GM12891 (cell line): ENCODE measurements at regions not wholly inside any gene's neighbourhood (a gene's known extent, or its start where the extent isn't known, plus 50 kb on each side); places are given as distances from the start of the nearest gene placed in this dataset.

ENCODE experiments used
- DNase-seq: peaks from one replicate; pipeline ENCODE4 v3.0.0; 2011; ENCODE audit warnings: low spot score; ENCODE audit not compliant: insufficient read length
- FAIRE-seq: peaks from 2 replicates; lab custom pipeline; 2011; peaks lifted over from hg19 to GRCh38; lab: Jason Lieb, UNC
- PAX5 ChIP-seq: IDR thresholded peaks from 2 replicates; pipeline ENCODE4 v1.6.1; 2011; ENCODE audit warnings: low read length, moderate library complexity, mild to moderate bottlenecking; ENCODE audit not compliant: insufficient read depth, severe bottlenecking
- POLR2A ChIP-seq: IDR thresholded peaks from 2 replicates; pipeline ENCODE4 v1.6.1; 2011; ENCODE audit warnings: low read depth, low read length, control low read depth
- POLR2AphosphoS5 ChIP-seq: IDR thresholded peaks from 2 replicates; pipeline ENCODE4 v1.6.1; 2011; ENCODE audit warnings: low read depth, low read length, control low read depth
- POU2F2 ChIP-seq: IDR thresholded peaks from 2 replicates; pipeline ENCODE4 v1.6.1; 2011; ENCODE audit warnings: low read depth, mild to moderate bottlenecking, control low read depth, low read length, moderate library complexity
- SPI1 ChIP-seq: IDR thresholded peaks from 2 replicates; pipeline ENCODE4 v1.6.1; 2011; ENCODE audit warnings: low read depth, low read length, control low read depth
- TAF1 ChIP-seq: IDR thresholded peaks from 2 replicates; pipeline ENCODE4 v1.6.1; 2011; ENCODE audit warnings: low read depth, low read length, control low read depth

DNA sequence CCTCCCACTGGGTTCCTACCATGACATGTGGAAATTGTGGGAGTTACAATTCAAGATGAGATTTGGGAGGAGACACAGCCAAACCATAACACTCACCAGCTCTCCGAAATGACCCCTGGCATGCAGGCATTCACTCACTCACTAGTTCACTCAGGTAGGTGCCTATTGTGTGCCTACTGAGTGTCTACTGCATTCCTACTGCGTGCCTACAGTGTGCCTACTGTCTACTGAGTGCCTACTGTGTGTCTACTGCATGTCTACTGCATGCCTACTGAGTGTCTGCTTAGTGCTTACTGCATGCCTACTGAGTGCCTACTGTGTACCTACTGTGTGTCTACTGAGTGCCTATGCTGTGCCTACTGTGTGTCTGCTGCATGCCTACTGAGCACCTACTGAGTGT is 71.7 kb upstream of the FZD10 start:
- FAIRE-seq (no peak), DNase-seq (no peak)
- TF ChIP-seq PAX5 (no peak), SPI1 (no peak), TAF1 (no peak), POLR2AphosphoS5 (no peak)

DNA sequence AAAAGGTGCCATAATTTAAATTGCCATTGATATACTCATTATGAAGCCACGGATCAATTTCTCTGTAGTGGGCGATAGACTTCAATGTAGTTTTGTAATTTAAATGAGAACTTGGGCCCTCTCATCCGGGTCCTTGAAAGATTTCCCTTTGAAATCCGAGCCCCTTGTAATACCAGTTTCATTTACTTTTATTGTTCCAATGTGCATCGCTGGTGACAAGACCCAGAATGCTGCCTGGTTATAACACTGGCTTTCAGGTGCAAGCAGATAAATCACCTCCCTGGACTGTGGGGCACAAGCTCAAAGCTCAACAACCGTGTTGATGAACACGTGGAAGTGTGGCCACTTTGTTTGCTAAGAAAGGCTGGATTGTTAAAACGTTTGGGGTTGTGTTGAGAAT is 68.9 kb upstream of the FZD10 start:
- FAIRE-seq (no peak), DNase-seq (no peak)
- TF ChIP-seq POLR2A, result no peak
- TF ChIP-seq TAF1, result no peak
- TF ChIP-seq SPI1, result no peak
- no peak for TF ChIP-seq PAX5
- no peak for TF ChIP-seq POU2F2
- no peak for TF ChIP-seq POLR2AphosphoS5

DNA sequence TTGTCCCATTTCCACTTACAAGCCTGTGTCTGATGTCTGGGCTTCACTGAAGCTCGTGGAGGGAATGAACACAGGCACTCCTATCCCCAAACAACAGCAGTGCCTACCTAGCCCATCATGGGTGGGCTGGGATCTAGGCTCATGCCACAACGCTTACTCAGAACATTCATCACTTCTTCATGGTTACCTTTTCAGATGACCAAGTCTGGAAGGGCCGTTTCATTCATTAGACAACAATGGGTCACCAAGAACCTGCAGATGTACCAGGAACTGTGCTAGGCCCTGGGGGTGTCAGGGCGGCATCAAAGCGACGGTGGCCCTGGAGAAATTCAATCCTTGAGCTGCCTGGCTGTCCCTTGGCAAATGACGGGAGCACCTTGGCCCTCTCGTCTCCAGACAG is 64.9 kb upstream of the FZD10 start:
- TF ChIP-seq PAX5 (no peak), POLR2AphosphoS5 (no peak), TAF1 (no peak), POLR2A (no peak), SPI1 (no peak), POU2F2 (no peak)
- FAIRE-seq, result no peak
- DNase-seq, result no peak

DNA sequence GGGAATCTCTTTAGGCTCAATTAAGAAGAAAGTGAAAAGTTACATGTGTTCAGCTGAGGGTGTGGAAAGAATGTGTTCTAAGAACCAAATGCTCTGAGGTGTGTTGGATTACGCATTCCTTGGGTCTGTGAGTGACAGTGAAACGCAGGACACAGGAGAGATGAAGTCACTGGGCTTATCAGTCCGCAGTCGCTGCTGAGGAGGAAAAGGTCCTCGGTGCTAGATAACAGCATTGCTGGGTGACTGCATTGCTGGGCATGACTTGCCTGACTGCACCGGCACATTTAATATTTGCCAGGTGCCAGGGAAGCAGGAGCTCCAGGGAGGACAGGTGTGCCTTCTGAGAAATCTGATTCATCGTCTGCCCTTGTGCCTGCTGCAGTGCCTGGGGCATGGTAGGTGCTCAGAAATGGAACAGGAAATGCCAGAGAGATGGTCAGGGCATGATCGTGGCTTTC is 64.4 kb upstream of the FZD10 start:
- no peak for TF ChIP-seq SPI1
- no peak for TF ChIP-seq POLR2A
- DNase-seq, result no peak

DNA sequence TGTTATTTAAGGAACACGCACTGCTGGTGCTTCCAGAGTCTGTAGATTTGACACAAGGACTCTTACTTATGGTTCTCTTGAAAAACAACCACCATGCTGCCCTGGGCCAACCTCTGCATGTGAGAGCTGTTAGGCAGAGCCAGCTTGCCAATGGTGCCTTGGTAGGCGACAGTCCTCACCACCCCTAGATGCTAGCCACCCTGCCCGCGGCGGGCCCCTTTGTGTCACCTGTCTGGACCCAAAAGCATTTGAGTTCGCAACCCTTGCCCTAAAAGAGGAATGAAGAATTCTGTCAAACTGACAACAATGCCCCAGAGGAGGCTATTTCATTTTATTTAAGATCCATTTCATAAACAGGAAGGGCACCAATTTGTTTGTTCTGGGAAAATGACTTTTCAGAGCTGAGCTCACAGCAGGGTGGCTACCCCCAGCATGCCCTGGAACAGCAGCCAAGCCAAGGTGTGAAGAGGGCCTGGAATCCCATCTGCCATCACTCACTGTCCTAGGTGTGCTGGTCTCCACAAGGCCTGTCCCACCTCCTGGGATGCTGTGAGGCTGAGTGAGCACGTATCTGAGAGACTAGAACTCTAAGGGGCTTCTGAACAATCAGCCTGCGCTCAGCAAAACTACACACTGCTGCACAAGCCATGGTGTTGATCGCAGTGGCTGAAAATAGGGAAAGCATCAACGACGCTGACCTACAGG is 63.8 kb upstream of the FZD10 start:
- FAIRE-seq (no peak), DNase-seq (no peak)
- TF ChIP-seq TAF1, result no peak
- no peak for TF ChIP-seq POLR2AphosphoS5
- no peak for TF ChIP-seq POU2F2
- TF ChIP-seq SPI1, result no peak
- no peak for TF ChIP-seq POLR2A
- no peak for TF ChIP-seq PAX5

More for the DNA sequence above, 64.4 kb upstream of the FZD10 start:
- no peak for FAIRE-seq

DNA sequence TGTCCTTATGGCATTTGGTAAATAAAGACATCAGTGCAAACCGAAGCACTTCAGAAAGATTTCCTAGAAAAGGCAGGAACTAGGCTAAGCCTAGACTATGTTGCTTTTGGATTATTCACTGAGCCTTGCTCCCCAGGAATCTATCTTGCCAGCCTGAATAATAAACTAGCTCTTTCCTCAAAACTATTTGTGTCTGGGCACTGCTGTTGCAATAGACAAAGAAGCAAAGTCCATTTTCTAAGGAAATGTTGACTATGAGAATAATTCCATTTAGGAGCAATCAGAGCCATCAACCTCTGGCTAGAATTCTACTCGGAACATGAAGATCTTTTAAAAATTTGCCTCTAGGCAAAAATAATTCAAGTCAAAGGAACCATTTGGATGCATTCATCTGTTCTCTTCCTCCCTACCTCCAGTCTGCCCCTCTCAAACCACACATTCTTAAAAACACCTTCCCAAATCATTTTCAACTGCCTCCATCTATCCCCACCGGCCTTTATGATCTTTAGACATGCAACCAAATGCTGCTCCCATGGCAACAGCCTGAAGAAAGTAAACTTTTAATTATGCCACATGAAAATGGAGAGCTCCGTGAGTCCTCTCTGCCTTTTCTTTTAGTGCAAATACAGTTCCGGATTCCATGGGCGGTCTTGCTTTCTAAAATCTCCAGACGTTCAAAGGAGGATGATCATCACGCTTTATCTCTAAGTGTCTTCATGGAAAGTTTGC is 61.5 kb upstream of the FZD10 start:
- FAIRE-seq, result no peak
- no peak for DNase-seq
- TF ChIP-seq POLR2A (no peak), SPI1 (no peak), POLR2AphosphoS5 (no peak), TAF1 (no peak), PAX5 (no peak), POU2F2 (no peak)

DNA sequence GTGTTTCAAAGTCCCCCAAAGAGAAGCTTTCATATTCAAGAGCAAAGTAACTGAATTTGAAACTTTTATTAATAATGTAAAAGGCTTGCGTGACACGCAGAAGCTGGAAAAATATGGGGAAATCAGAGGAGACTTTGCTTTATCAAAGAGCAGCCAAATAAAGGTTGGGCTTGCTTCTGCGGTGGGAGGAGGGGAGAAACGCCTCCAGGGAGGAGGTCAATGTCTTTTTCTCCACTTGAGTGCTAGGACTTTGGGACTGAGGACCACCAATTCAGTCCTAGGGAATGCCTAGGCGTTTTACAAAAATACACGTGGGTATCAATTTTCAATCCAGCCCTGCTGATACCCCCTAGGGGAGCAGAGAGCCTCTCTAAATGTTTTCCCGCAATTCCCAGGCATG is 60.9 kb upstream of the FZD10 start:
- no peak for FAIRE-seq
- TF ChIP-seq TAF1, result no peak
- TF ChIP-seq POLR2A, result no peak
- TF ChIP-seq POLR2AphosphoS5, result no peak
- TF ChIP-seq SPI1, result no peak
- TF ChIP-seq POU2F2, result no peak
- no peak for TF ChIP-seq PAX5
- no peak for DNase-seq

DNA sequence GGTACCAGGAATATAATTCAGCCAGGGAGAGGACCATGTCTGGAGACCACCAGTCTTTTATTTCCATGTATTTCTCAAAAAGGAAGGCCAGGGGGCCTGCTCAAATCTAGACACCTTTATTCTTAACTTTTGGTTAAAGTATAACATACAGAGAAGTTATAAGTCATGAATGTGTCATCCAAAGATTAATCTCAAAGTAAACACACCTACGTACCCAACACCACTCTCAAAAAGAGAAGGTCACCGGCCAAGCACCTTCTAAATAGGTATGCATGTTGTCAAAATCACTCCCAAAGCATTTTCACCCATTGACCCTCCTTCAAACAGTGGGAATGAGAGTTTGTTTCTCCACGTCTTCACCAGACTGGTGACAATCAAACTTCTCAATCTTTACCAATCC is 60.0 kb upstream of the FZD10 start:
- DNase-seq, result no peak
- no peak for TF ChIP-seq POU2F2
- TF ChIP-seq PAX5, result no peak
- TF ChIP-seq POLR2AphosphoS5, result no peak
- no peak for TF ChIP-seq POLR2A
- no peak for TF ChIP-seq SPI1
- no peak for TF ChIP-seq TAF1

DNA sequence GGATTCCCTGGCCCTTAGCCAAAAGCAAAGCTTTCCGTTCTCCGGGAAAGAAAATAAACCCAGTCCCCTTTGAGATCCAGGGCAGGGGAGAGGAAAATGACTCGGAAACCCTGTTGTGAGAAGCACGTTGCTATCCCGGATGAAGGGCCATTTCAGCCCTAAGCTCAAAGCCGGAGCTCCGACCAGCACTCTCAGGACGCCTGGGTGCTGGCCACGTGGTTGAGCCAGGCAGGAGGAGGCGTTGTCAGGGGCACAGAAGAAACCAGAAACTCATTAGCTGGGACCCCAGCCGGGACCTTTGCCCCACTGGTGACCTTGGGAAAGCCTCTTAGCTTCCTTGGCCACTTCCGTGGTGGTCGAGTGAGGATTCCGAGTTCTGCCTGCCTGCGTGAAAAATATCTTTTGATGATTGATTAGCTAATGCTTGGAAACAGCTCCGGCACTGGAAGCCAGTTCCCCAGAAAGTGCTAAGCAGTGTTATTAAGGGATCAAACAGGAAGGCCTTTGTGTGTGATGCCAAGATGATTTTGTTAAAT is 57.6 kb upstream of the FZD10 start:
- FAIRE-seq, result no peak
- DNase-seq, result no peak
- TF ChIP-seq TAF1 (no peak), PAX5 (no peak), POLR2A (no peak), POU2F2 (no peak), POLR2AphosphoS5 (no peak), SPI1 (no peak)

More for the DNA sequence above, 60.0 kb upstream of the FZD10 start:
- no peak for FAIRE-seq
